HCT116 (cell line): ENCODE measurements at regions not wholly inside any gene's neighbourhood (a gene's known extent, or its start where the extent isn't known, plus 50 kb on each side); places are given as distances from the start of the nearest gene placed in this dataset.

Experiments used
- ATAC-seq: fragments of 200-7000 bp; cut with Tn5 transposase; 2 replicates; pipeline ENCODE4 v1.9.1; 2020; ENCODE audit warnings: mild to moderate bottlenecking, moderate library complexity
- BruUV-seq: library from RNA; stranded (reverse); fragments of 400-500 nt; replicated peaks from 2 replicates; lab custom pipeline; 2021; lab: Mats Ljungman, UMichigan
- CTCF ChIA-PET: fragments of 300-600 bp; sonication (Branson Sonifier 250); formaldehyde crosslinking; loops from one replicate; lab custom pipeline; 2021; ENCODE audit warnings: antibody characterized with exemption; lab: Charles Lee
- POLR2A ChIA-PET: fragments of 300-600, 350-600 bp; sonication (Branson Sonifier 250); formaldehyde crosslinking; loops from one replicate; lab custom pipeline; 2021; ENCODE audit warnings: antibody characterized with exemption; lab: Charles Lee
- RAD21 ChIA-PET, 2 experiments: fragments of 300-600 bp; sonication (Branson Sonifier 250); formaldehyde crosslinking; loops; one replicate each; lab custom pipeline; 2023; ENCODE audit warnings: low total read pairs in 2 of 2; ENCODE audit not compliant: uncharacterized antibody in 2 of 2, unreplicated experiment in 2 of 2, low non-redundant PET in 1 of 2; lab: Charles Lee
- DNase-seq: peaks from one replicate; pipeline ENCODE4 v3.0.0-alpha.2; 2010; ENCODE audit warnings: low read depth, low spot score
- H2AFZ ChIP-seq: fragments of 200-600 bp; shearing (Covaris generic), sonication (generic); 2 replicates; pipeline ENCODE4 v1.6.1; 2017; ENCODE audit warnings: low read depth, mixed run types, mixed read lengths, antibody characterized with exemption, low read length; ENCODE audit not compliant: poor library complexity, severe bottlenecking
- H3K27ac ChIP-seq: 2 replicates; pipeline ENCODE4 v1.5.1; 2012; ENCODE audit warnings: low read depth, low read length
- H3K27me3 ChIP-seq: fragments of 200-600 bp; sonication (generic); 2 replicates; pipeline ENCODE4 v1.6.1; 2016; ENCODE audit warnings: mixed run types, low read length, mixed read lengths; ENCODE audit not compliant: insufficient read depth
- H3K36me3 ChIP-seq, 2 experiments: fragments of 200-500 bp in 1 of 2; fragments of 200-600 bp in 1 of 2; sonication (Bioruptor generic) in 1 of 2; sonication (generic) in 1 of 2; 2 replicates each; pipeline versions ENCODE4 v1.5.1 to v1.6.1; 2014 to 2016; ENCODE audit warnings: low read length in 2 of 2, inconsistent platforms in 1 of 2, mixed read lengths in 1 of 2, mixed run types in 1 of 2; ENCODE audit not compliant: insufficient read depth in 2 of 2, control insufficient read depth in 1 of 2
- H3K4me1 ChIP-seq, 2 experiments: fragments of 200-600 bp in 1 of 2; sonication (generic) in 1 of 2; 2 replicates each; pipeline versions ENCODE4 v1.5.1 to v1.6.1; 2012 to 2017; ENCODE audit warnings: low read length in 2 of 2, inconsistent platforms in 1 of 2, mild to moderate bottlenecking in 1 of 2, mixed read lengths in 1 of 2, mixed run types in 1 of 2, moderate library complexity in 1 of 2; ENCODE audit not compliant: insufficient read depth in 2 of 2, control insufficient read depth in 1 of 2
- H3K4me2 ChIP-seq: fragments of 200-600 bp; sonication (generic); 2 replicates; pipeline ENCODE4 v1.6.1; 2017; ENCODE audit warnings: mixed run types, low read length, mixed read lengths
- H3K4me3 ChIP-seq, 2 experiments: fragments of 200-600 bp in 1 of 2; sonication (generic) in 1 of 2; replicated peaks in 1 of 2; 2 replicates each; pipeline ENCODE4 v1.5.1; 2011 to 2016; ENCODE audit warnings: low read length in 2 of 2, control low read depth in 1 of 2, low read depth in 1 of 2, mild to moderate bottlenecking in 1 of 2, mixed read lengths in 1 of 2, mixed run types in 1 of 2
- H3K79me2 ChIP-seq: fragments of 200-600 bp; sonication (generic); 2 replicates; pipeline ENCODE4 v1.6.1; 2017; ENCODE audit warnings: mild to moderate bottlenecking, mixed run types, low read length, moderate library complexity, mixed read lengths; ENCODE audit not compliant: insufficient read depth
- H3K9ac ChIP-seq: fragments of 200-600 bp; sonication (generic); 2 replicates; pipeline ENCODE4 v1.6.1; 2016; ENCODE audit warnings: low read length, mixed read lengths
- H3K9me2 ChIP-seq: fragments of 200-600 bp; sonication (generic), shearing (Covaris generic); 2 replicates; pipeline ENCODE4 v1.6.1; 2017; ENCODE audit warnings: mixed run types, mild to moderate bottlenecking, moderate library complexity; ENCODE audit not compliant: insufficient read depth
- H3K9me3 ChIP-seq, 2 experiments: fragments of 200-500 bp in 1 of 2; fragments of 200-600 bp in 1 of 2; sonication (Bioruptor generic) in 1 of 2; sonication (generic) in 1 of 2; 2 replicates each; pipeline ENCODE4 v1.6.1; 2014 to 2017; ENCODE audit warnings: low read length in 2 of 2, mixed read lengths in 2 of 2, inconsistent platforms in 1 of 2, low read depth in 1 of 2, mild to moderate bottlenecking in 1 of 2, mixed run types in 1 of 2, moderate library complexity in 1 of 2; ENCODE audit not compliant: control insufficient read depth in 1 of 2, insufficient read depth in 1 of 2
- H4K20me1 ChIP-seq: fragments of 200-600 bp; sonication (generic), shearing (Covaris generic); 2 replicates; pipeline ENCODE4 v1.6.1; 2017; ENCODE audit warnings: mixed run types, mild to moderate bottlenecking, moderate library complexity; ENCODE audit not compliant: insufficient read depth
- ATF3 ChIP-seq: IDR thresholded peaks from 2 replicates; pipeline ENCODE4 v1.6.1; 2012
- CEBPB ChIP-seq: IDR thresholded peaks from 2 replicates; pipeline ENCODE4 v1.6.1; 2012; ENCODE audit warnings: low read depth
- EGR1 ChIP-seq: IDR thresholded peaks from 2 replicates; pipeline ENCODE4 v1.6.1; 2012; ENCODE audit warnings: low read depth
- ELF1 ChIP-seq: IDR thresholded peaks from 2 replicates; pipeline ENCODE4 v1.6.1; 2012; ENCODE audit warnings: low read depth, borderline replicate concordance
- EZH2 ChIP-seq: fragments of 200-600 bp; sonication (generic); IDR thresholded peaks from 2 replicates; pipeline ENCODE4 v1.6.1; 2017; ENCODE audit warnings: antibody characterized with exemption, mixed run types
- JUND ChIP-seq: IDR thresholded peaks from 2 replicates; pipeline ENCODE4 v1.6.1; 2012
- MAX ChIP-seq: IDR thresholded peaks from 2 replicates; pipeline ENCODE4 v1.6.1; 2012
- POLR2A ChIP-seq: IDR thresholded peaks from 2 replicates; pipeline ENCODE4 v1.7.0; 2011; ENCODE audit warnings: borderline replicate concordance; ENCODE audit not compliant: insufficient read depth, insufficient read length; ENCODE audit errors: extremely low read depth
- POLR2AphosphoS5 ChIP-seq: IDR thresholded peaks from 2 replicates; pipeline ENCODE4 v1.6.1; 2011; ENCODE audit warnings: mild to moderate bottlenecking, low read depth, low read length, moderate library complexity
- RAD21 ChIP-seq: IDR thresholded peaks from 2 replicates; pipeline ENCODE4 v1.6.1; 2012; ENCODE audit warnings: low read depth, mild to moderate bottlenecking
- SIN3A ChIP-seq: IDR thresholded peaks from 2 replicates; pipeline ENCODE4 v1.6.1; 2012; ENCODE audit warnings: low read depth
- SP1 ChIP-seq: IDR thresholded peaks from 2 replicates; pipeline ENCODE4 v1.6.1; 2012; ENCODE audit warnings: low read depth
- YY1 ChIP-seq: IDR thresholded peaks from 2 replicates; pipeline ENCODE4 v1.6.1; 2011; ENCODE audit warnings: low read length, low read depth, moderate library complexity, mild to moderate bottlenecking; ENCODE audit not compliant: insufficient replicate concordance; ENCODE audit errors: extremely low read depth
- ZBTB33 ChIP-seq: IDR thresholded peaks from 2 replicates; pipeline ENCODE4 v1.6.1; 2011; ENCODE audit warnings: mild to moderate bottlenecking, low read length, moderate library complexity; ENCODE audit not compliant: insufficient replicate concordance; ENCODE audit errors: extremely low read depth
- ZNF274 ChIP-seq: fragments of 200-500 bp; sonication (Bioruptor generic); IDR thresholded peaks from 2 replicates; pipeline ENCODE4 v1.6.1; 2014; ENCODE audit warnings: mild to moderate bottlenecking, low read depth, low read length, inconsistent platforms
- intact Hi-C: fragments of 100-400 bp; cut with micrococcal nuclease; formaldehyde crosslinking; loops from 2 replicates; pipeline ENCODE4 v1.10.0; 2022
- TF ChIP-seq, protein P1 (sequence below): IDR thresholded peaks from 2 replicates; pipeline ENCODE4 v1.6.1; 2012; ENCODE audit warnings: low read depth

DNA sequence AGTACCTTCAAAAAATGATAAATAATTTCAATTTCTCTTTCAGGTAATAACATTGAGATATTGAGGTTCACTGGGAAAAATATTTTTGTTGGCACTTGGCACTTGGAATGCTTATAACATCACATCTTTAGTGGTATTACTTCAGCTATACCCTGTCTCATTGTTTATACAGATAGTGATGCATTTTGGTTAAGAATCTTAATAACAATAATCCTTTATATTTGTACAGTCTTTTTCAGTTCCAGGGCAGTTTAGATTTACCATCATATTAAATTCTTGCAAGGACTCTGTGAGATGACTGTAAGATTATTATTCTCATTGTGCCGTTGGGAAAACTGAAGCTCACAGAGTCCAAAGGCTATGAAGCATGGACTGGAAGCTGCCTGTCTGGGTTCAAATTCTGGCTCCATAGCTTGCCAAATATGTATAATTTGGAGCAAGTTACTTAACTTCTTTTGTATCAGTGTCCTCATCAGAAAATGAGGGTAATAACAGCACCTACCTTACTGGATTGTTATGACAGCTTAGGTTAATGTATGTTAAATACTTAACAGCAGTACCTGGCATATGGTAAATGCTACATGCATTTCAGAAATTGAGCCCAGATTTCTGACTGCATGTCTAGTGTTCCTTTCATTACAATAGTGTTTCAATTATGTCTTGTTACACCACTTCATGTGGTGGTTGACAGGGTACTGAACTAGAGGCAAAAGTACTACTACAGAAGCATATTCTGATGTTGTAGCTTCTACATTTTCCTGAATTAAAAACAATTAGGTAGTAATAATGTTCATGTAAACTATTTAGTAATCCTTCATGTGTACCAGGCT is 272.2 kb downstream of the PLK2 start:
- H3K27ac ChIP-seq = no peak overlapping the region; the same call in 1 of the 2 replicates
- H3K4me3 ChIP-seq = peak overlapping the region in 1 of 2 experiments; percentile 34; a peak in 2 of 4 replicates
- no peaks in the 10 kb centered on the region for H3K27me3 ChIP-seq
- no TSS peak for BruUV-seq
- no peaks in the 10 kb centered on the region for H3K36me3 ChIP-seq
- ChIA-PET CTCF (interaction anchor here (1.1 kb wide), 1 partner anchor 408 kb away, joined by 3 read pairs; no protein-coding TSS in a partner anchor), POLR2A (no interaction called here), RAD21 (no interaction called here)
- no peaks in the 10 kb centered on the region for H4K20me1 ChIP-seq
- no peaks in the 10 kb centered on the region for H3K79me2 ChIP-seq
- peak overlapping the region; percentile 86 for H2AFZ ChIP-seq
- DNase-seq (no peak), ATAC-seq (peak; percentile 27)
- no peaks in the 10 kb centered on the region for H3K9me2 ChIP-seq
- H3K9me3 ChIP-seq = no peaks in the 10 kb centered on the region
- H3K4me2 ChIP-seq = peak overlapping the region; percentile 66
- intact Hi-C loops = no loop called here
- H3K9ac ChIP-seq = peak overlapping the region; percentile 15; the same call in 1 of the 2 replicates
- TF ChIP-seq ATF3 = no peak
- TF ChIP-seq, protein P1, sequence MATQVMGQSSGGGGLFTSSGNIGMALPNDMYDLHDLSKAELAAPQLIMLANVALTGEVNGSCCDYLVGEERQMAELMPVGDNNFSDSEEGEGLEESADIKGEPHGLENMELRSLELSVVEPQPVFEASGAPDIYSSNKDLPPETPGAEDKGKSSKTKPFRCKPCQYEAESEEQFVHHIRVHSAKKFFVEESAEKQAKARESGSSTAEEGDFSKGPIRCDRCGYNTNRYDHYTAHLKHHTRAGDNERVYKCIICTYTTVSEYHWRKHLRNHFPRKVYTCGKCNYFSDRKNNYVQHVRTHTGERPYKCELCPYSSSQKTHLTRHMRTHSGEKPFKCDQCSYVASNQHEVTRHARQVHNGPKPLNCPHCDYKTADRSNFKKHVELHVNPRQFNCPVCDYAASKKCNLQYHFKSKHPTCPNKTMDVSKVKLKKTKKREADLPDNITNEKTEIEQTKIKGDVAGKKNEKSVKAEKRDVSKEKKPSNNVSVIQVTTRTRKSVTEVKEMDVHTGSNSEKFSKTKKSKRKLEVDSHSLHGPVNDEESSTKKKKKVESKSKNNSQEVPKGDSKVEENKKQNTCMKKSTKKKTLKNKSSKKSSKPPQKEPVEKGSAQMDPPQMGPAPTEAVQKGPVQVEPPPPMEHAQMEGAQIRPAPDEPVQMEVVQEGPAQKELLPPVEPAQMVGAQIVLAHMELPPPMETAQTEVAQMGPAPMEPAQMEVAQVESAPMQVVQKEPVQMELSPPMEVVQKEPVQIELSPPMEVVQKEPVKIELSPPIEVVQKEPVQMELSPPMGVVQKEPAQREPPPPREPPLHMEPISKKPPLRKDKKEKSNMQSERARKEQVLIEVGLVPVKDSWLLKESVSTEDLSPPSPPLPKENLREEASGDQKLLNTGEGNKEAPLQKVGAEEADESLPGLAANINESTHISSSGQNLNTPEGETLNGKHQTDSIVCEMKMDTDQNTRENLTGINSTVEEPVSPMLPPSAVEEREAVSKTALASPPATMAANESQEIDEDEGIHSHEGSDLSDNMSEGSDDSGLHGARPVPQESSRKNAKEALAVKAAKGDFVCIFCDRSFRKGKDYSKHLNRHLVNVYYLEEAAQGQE = no peak
- TF ChIP-seq CEBPB = no peak
- no peak for TF ChIP-seq EZH2
- no peak for TF ChIP-seq ZNF274
- TF ChIP-seq SP1 = no peak
- no peak for TF ChIP-seq POLR2AphosphoS5
- TF ChIP-seq MAX = no peak
- TF ChIP-seq ELF1 = no peak
- TF ChIP-seq YY1 = no peak
- no peak for TF ChIP-seq POLR2A
- TF ChIP-seq JUND = no peak
- TF ChIP-seq ZBTB33 = no peak
- no peak for TF ChIP-seq RAD21
- no peak for TF ChIP-seq SIN3A
- TF ChIP-seq EGR1 = no peak
- H3K4me1 ChIP-seq = peaks cover 15 to 54% of the 10 kb centered on the region in 2 experiments
